ENCODE measurements at regions not wholly inside any gene's neighbourhood (a gene's known extent, or its start where the extent isn't known, plus 50 kb on each side); places are given as distances from the start of the nearest gene placed in this dataset.

DNA sequence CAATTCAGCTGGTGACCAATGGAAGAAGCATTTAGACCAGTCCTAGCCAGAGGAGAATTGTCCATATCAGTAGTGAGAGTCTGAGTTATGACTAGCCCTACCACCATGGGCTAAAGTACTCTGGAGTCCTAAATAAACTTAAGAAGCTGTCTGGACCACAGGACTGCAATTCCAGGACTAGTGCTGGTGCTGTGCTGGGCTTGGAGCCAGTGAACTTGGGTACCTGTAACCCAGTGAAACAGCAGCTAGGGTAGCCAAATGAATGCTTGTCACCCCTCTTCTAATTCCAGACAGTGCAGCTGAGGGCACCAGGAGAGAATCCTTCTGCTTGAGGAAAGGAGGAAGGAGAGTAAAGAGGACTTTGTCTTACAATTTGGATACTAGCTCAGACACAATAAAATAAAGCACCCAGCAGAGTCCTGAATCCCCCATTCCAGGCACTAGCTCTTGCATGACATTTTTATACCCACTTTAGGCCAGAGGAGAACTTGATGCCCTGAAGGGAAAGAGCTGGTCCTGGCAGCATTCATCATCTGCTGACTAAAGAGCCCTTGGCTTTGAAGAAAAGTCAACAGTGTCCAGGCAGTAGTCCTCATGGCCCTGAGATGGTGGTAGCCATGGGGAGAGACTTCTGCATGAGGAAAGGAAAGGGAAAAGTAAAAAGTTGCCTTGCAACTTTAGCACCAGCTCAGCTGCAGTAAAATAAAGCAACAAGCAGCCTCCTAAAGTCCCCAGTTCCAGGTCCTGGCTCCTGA, 2675.7 kb downstream of the PCDH7 start:
- Mint-ChIP-seq H3K4me1 (no peaks in the 10 kb centered on the region), H3K4me3 (no peak overlapping the region), H3K36me3 (ENCODE audit: low read depth) (no peaks in the 10 kb centered on the region), H3K9me3 (no peaks in the 10 kb centered on the region), H3K27ac (no peak overlapping the region), H3K27me3 (no peaks in the 10 kb centered on the region)
- ChIA-PET POLR2A (no interaction called here), CTCF (no interaction called here)
- TF ChIP-seq, protein P1, sequence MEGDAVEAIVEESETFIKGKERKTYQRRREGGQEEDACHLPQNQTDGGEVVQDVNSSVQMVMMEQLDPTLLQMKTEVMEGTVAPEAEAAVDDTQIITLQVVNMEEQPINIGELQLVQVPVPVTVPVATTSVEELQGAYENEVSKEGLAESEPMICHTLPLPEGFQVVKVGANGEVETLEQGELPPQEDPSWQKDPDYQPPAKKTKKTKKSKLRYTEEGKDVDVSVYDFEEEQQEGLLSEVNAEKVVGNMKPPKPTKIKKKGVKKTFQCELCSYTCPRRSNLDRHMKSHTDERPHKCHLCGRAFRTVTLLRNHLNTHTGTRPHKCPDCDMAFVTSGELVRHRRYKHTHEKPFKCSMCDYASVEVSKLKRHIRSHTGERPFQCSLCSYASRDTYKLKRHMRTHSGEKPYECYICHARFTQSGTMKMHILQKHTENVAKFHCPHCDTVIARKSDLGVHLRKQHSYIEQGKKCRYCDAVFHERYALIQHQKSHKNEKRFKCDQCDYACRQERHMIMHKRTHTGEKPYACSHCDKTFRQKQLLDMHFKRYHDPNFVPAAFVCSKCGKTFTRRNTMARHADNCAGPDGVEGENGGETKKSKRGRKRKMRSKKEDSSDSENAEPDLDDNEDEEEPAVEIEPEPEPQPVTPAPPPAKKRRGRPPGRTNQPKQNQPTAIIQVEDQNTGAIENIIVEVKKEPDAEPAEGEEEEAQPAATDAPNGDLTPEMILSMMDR (IDR thresholded peaks at IDR 0.05): no peak
- DNase-seq (no peak), ATAC-seq (ENCODE audit: low read depth) (no peak)
- intact Hi-C loops (cut with micrococcal nuclease): no loop called here

DNA sequence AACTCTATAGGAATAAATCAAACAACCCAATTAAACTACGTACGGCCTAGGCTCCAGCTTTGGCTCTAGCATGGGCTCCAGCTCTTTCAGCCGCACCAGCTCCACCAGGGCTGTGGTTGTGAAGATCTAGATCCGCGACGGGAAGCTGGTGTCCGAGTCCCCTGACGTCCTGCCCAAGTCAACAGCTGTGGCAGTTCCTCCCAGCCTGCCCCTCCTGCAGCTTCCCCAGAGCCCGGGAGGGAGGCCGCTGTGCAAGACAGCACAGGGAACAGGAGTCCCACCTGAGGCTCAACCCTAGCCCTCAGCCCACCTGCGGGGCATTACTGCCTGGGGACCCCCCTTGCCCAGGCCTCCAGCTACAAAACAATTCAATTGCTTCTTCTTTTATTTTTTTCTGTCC, 2680.3 kb downstream of the PCDH7 start:
- Mint-ChIP-seq H3K27me3 (no peaks in the 10 kb centered on the region), H3K9me3 (no peaks in the 10 kb centered on the region), H3K36me3 (ENCODE audit: low read depth) (no peaks in the 10 kb centered on the region), H3K4me3 (no peak overlapping the region), H3K27ac (no peak overlapping the region), H3K4me1 (no peaks in the 10 kb centered on the region)
- ChIA-PET CTCF (no interaction called here), POLR2A (no interaction called here)
- DNase-seq: no peak
- TF ChIP-seq, protein P1 (IDR thresholded peaks at IDR 0.05): no peak
- intact Hi-C loops (cut with micrococcal nuclease): no loop called here
- ATAC-seq (ENCODE audit: low read depth): no peak

DNA sequence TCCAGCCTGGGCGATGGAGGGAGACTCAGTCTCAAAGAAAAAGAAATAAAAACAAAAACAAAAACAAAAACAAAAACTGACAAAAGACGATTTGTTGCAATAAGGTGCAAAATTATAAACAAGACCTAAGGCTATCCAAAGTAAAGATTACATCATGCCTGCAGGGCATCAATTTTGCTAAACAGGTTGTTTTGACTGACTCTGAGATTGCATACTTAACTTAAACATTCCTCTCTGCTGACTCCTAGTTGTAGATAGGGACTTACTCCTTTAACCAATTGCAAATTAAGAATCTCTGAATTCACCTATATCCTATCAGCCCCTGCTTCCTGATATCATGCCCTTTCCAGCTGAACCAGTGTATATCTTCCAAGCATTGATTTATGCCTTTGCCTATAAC, 2687.3 kb downstream of the PCDH7 start:
- Mint-ChIP-seq H3K27ac (no peak overlapping the region), H3K4me3 (no peak overlapping the region), H3K9me3 (peaks cover 8% of the 10 kb centered on the region), H3K36me3 (ENCODE audit: low read depth) (no peaks in the 10 kb centered on the region), H3K4me1 (no peaks in the 10 kb centered on the region), H3K27me3 (no peaks in the 10 kb centered on the region)
- ChIA-PET CTCF (no interaction called here), POLR2A (no interaction called here)
- no peak for ATAC-seq (ENCODE audit: low read depth)
- intact Hi-C loops (cut with micrococcal nuclease): no loop called here
- TF ChIP-seq, protein P1 (IDR thresholded peaks at IDR 0.05): no peak
- no peak for DNase-seq

DNA sequence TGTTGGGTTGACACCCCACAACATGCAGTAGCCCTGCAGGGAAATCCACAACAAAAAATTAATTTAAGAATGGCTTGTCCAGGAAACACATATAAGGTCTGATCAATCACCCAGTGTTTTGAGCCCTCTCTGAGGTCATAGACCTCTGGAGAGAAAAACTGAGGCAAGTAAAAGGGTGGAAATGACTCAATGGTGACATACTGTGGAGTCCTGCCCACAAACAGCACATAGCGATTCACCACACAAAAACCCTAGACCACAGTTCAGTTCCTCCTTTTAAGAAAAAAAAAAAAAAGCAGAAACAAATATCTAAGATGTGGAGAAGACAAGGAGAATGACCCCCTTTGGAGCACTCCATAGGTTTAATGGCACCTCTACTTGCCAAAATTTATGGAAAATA, 2691.0 kb downstream of the PCDH7 start:
- TF ChIP-seq, protein P1 (IDR thresholded peaks at IDR 0.05): no peak
- POLR2A ChIA-PET: no interaction called here
- intact Hi-C loops (cut with micrococcal nuclease): no loop called here
- Mint-ChIP-seq H3K36me3 (ENCODE audit: low read depth) (no peaks in the 10 kb centered on the region), H3K4me3 (no peak overlapping the region), H3K9me3 (peaks cover 12% of the 10 kb centered on the region), H3K4me1 (no peaks in the 10 kb centered on the region), H3K27me3 (no peaks in the 10 kb centered on the region), H3K27ac (no peak overlapping the region)
- CTCF ChIA-PET: no interaction called here
- DNase-seq (no peak), ATAC-seq (ENCODE audit: low read depth) (no peak)

DNA sequence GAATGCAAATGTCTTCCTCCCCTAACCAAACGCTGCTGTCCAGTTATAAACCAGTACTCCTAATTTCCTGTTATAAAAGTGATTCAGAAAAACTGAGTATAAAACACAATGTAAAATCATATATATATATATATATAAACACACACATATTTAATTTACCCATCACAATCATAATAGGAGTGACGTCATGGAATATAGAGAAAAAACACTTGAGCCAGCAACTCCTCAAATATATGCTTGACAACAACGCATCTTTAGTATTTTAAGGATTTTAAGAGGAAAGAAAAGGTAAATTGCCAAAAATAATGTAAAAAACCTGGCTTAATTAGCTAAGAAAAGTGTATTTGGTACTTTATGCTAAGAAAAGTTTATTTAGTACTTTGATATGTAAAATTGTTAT, 2701.7 kb downstream of the PCDH7 start:
- Mint-ChIP-seq H3K9me3 (peaks cover 5% of the 10 kb centered on the region), H3K27ac (no peak overlapping the region), H3K36me3 (ENCODE audit: low read depth) (no peaks in the 10 kb centered on the region), H3K4me3 (no peak overlapping the region), H3K4me1 (no peaks in the 10 kb centered on the region), H3K27me3 (no peaks in the 10 kb centered on the region)
- ChIA-PET CTCF (no interaction called here), POLR2A (no interaction called here)
- no peak for DNase-seq
- ATAC-seq (ENCODE audit: low read depth): no peak
- TF ChIP-seq, protein P1 (IDR thresholded peaks at IDR 0.05): no peak
- intact Hi-C loops (cut with micrococcal nuclease): no loop called here

Measured in activated B cell treated with CpG ODN at 0.5 μM for 24 hours (primary cell).